ENCODE measurements at regions not wholly inside any gene's neighbourhood (a gene's known extent, or its start where the extent isn't known, plus 50 kb on each side); places are given as distances from the start of the nearest gene placed in this dataset.

GRCh38 chr3:102105193-102105592 is 255.9 kb downstream of the NFKBIZ start:
- DNase-seq (ENCODE audit: low read depth in 1 of 2, low spot score in 1 of 2), result no peak
- TF ChIP-seq JUND (IDR thresholded peaks at IDR 0.05; ENCODE audit: low read depth), result no peak
- in situ Hi-C loops (cut with HindIII; ENCODE audit: low pct_unique_long_range_greater_than_20kb, low sequenced_read_pairs), result no loop called here

GRCh38 chr3:102106416-102107097 is 257.2 kb downstream of the NFKBIZ start:
- in situ Hi-C loops (cut with HindIII; ENCODE audit: low pct_unique_long_range_greater_than_20kb, low sequenced_read_pairs), result no loop called here
- DNase-seq (ENCODE audit: low read depth in 1 of 2, low spot score in 1 of 2), result no peak

GRCh38 chr3:102112704-102113230 is 263.5 kb downstream of the NFKBIZ start:
- in situ Hi-C loops (cut with HindIII; ENCODE audit: low pct_unique_long_range_greater_than_20kb, low sequenced_read_pairs), result no loop called here
- TF ChIP-seq JUND (IDR thresholded peaks at IDR 0.05; ENCODE audit: low read depth), result no peak
- peak in 1 of 2 experiments; percentile 42 for DNase-seq (ENCODE audit: low read depth in 1 of 2, low spot score in 1 of 2)

More at GRCh38 chr3:102106416-102107097, 257.2 kb downstream of the NFKBIZ start:
- no peak for TF ChIP-seq JUND (IDR thresholded peaks at IDR 0.05; ENCODE audit: low read depth)

- no peak for DNase-seq (ENCODE audit: low read depth in 1 of 2, low spot score in 1 of 2)
- in situ Hi-C loops (cut with HindIII; ENCODE audit: low pct_unique_long_range_greater_than_20kb, low sequenced_read_pairs), result no loop called here
- no peak for TF ChIP-seq JUND (IDR thresholded peaks at IDR 0.05; ENCODE audit: low read depth)
Observed at GRCh38 chr3:102113421-102114041, 264.2 kb downstream of the NFKBIZ start.

GRCh38 chr3:102114264-102114979 is 265.1 kb downstream of the NFKBIZ start:
- no peak for DNase-seq (ENCODE audit: low read depth in 1 of 2, low spot score in 1 of 2)
- no peak for TF ChIP-seq JUND (IDR thresholded peaks at IDR 0.05; ENCODE audit: low read depth)
- in situ Hi-C loops (cut with HindIII; ENCODE audit: low pct_unique_long_range_greater_than_20kb, low sequenced_read_pairs), result no loop called here

GRCh38 chr3:102122527-102122926 is 273.2 kb downstream of the NFKBIZ start:
- in situ Hi-C loops (cut with HindIII; ENCODE audit: low pct_unique_long_range_greater_than_20kb, low sequenced_read_pairs), result no loop called here
- no peak for TF ChIP-seq JUND (IDR thresholded peaks at IDR 0.05; ENCODE audit: low read depth)
- no peak for DNase-seq (ENCODE audit: low read depth in 1 of 2, low spot score in 1 of 2)

GRCh38 chr3:102123590-102124190 is 274.4 kb downstream of the NFKBIZ start:
- in situ Hi-C loops (cut with HindIII; ENCODE audit: low pct_unique_long_range_greater_than_20kb, low sequenced_read_pairs), result no loop called here
- DNase-seq (ENCODE audit: low read depth in 1 of 2, low spot score in 1 of 2), result no peak
- TF ChIP-seq JUND (IDR thresholded peaks at IDR 0.05; ENCODE audit: low read depth), result no peak

GRCh38 chr3:102124282-102124681 is 275.0 kb downstream of the NFKBIZ start:
- TF ChIP-seq JUND (IDR thresholded peaks at IDR 0.05; ENCODE audit: low read depth), result no peak
- in situ Hi-C loops (cut with HindIII; ENCODE audit: low pct_unique_long_range_greater_than_20kb, low sequenced_read_pairs), result no loop called here
- no peak for DNase-seq (ENCODE audit: low read depth in 1 of 2, low spot score in 1 of 2)

GRCh38 chr3:102124704-102125103 is 275.4 kb downstream of the NFKBIZ start:
- no peak for TF ChIP-seq JUND (IDR thresholded peaks at IDR 0.05; ENCODE audit: low read depth)
- DNase-seq (ENCODE audit: low read depth in 1 of 2, low spot score in 1 of 2), result no peak
- in situ Hi-C loops (cut with HindIII; ENCODE audit: low pct_unique_long_range_greater_than_20kb, low sequenced_read_pairs), result no loop called here

GRCh38 chr3:102125197-102125993 is 276.1 kb downstream of the NFKBIZ start:
- no peak for TF ChIP-seq JUND (IDR thresholded peaks at IDR 0.05; ENCODE audit: low read depth)
- DNase-seq (ENCODE audit: low read depth in 1 of 2, low spot score in 1 of 2), result no peak

GRCh38 chr3:102125994-102126368 is 276.7 kb downstream of the NFKBIZ start:
- in situ Hi-C loops (cut with HindIII; ENCODE audit: low pct_unique_long_range_greater_than_20kb, low sequenced_read_pairs), result no loop called here
- no peak for TF ChIP-seq JUND (IDR thresholded peaks at IDR 0.05; ENCODE audit: low read depth)
- DNase-seq (ENCODE audit: low read depth in 1 of 2, low spot score in 1 of 2), result no peak

More at GRCh38 chr3:102125197-102125993, 276.1 kb downstream of the NFKBIZ start:
- in situ Hi-C loops (cut with HindIII; ENCODE audit: low pct_unique_long_range_greater_than_20kb, low sequenced_read_pairs), result no loop called here
